GM12878 (cell line): ENCODE measurements at regions not wholly inside any gene's neighbourhood (a gene's known extent, or its start where the extent isn't known, plus 50 kb on each side); places are given as distances from the start of the nearest gene placed in this dataset.

Source experiments
- MEF2A ChIP-seq: IDR thresholded peaks from 2 replicates; pipeline ENCODE4 v1.6.1; 2011; ENCODE audit warnings: low read depth, mild to moderate bottlenecking, low read length, moderate library complexity; ENCODE audit not compliant: insufficient read depth
- TF ChIP-seq, protein P1 (sequence below): fragments of 450-650 bp; IDR thresholded peaks from 2 replicates; pipeline ENCODE4 v1.6.1; 2018; ENCODE audit warnings: borderline replicate concordance, mild to moderate bottlenecking; ENCODE audit not compliant: partially characterized antibody

DNA sequence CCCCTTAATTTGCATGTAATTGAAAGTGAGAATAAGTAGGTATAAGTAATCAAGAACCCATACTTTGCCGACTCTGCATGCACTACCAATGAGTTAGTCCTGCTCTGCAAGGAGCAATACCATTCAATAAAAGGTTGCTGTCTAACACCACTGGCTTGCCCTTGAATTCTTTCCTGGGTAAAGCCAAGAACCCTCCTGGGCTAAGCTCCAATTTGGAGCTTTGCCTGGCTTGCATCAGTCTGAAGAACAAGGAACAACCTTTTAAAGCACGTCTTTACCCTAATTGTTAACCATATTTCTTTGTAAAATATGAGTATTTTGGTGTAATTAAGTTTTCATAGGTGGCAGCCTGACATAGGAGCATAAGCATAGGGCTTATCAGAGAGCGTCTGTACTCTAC is 367.7 kb downstream of the MEI4 start:
- TF ChIP-seq, protein P1, sequence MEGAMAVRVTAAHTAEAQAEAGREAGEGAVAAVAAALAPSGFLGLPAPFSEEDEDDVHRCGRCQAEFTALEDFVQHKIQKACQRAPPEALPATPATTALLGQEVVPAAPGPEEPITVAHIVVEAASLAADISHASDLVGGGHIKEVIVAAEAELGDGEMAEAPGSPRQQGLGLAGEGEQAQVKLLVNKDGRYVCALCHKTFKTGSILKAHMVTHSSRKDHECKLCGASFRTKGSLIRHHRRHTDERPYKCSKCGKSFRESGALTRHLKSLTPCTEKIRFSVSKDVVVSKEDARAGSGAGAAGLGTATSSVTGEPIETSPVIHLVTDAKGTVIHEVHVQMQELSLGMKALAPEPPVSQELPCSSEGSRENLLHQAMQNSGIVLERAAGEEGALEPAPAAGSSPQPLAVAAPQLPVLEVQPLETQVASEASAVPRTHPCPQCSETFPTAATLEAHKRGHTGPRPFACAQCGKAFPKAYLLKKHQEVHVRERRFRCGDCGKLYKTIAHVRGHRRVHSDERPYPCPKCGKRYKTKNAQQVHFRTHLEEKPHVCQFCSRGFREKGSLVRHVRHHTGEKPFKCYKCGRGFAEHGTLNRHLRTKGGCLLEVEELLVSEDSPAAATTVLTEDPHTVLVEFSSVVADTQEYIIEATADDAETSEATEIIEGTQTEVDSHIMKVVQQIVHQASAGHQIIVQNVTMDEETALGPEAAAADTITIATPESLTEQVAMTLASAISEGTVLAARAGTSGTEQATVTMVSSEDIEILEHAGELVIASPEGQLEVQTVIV: no peak
- no peak for TF ChIP-seq MEF2A
